Retina (tissue), 1 donor: ENCODE measurements at regions not wholly inside any gene's neighbourhood (a gene's known extent, or its start where the extent isn't known, plus 50 kb on each side); places are given as distances from the start of the nearest gene placed in this dataset.
A peak's percentile ranks its signal among the peaks of the same experiment; 100 is the strongest.

ENCODE experiments used
- DNase-seq: peaks from one replicate; pipeline ENCODE4 v3.0.0-alpha.2; 2016

- no peak for DNase-seq
Measured at GRCh38 chr15:92224843-92225242, 168.8 kb upstream of the ST8SIA2 start.

- no peak for DNase-seq
Measured at GRCh38 chr15:92226020-92226612, 167.6 kb upstream of the ST8SIA2 start.

GRCh38 chr15:92228830-92229229 is 164.9 kb upstream of the ST8SIA2 start:
- no peak for DNase-seq

- DNase-seq, result no peak
Measured at GRCh38 chr15:92231461-92231860, 162.2 kb upstream of the ST8SIA2 start.

GRCh38 chr15:92232317-92232716 is 161.4 kb upstream of the ST8SIA2 start:
- no peak for DNase-seq

GRCh38 chr15:92232876-92233275 is 160.8 kb upstream of the ST8SIA2 start:
- no peak for DNase-seq

GRCh38 chr15:92243227-92243626 is 150.5 kb upstream of the ST8SIA2 start:
- DNase-seq, result no peak

- no peak for DNase-seq
Measured at GRCh38 chr15:92244703-92245102, 149.0 kb upstream of the ST8SIA2 start.

GRCh38 chr15:92247649-92248242 is 145.9 kb upstream of the ST8SIA2 start:
- no peak for DNase-seq

GRCh38 chr15:92266796-92267685 is 126.6 kb upstream of the ST8SIA2 start:
- DNase-seq, result no peak

- no peak for DNase-seq
Measured at GRCh38 chr15:92268900-92269299, 124.8 kb upstream of the ST8SIA2 start.

- no peak for DNase-seq
Measured at GRCh38 chr15:92271179-92271578, 122.5 kb upstream of the ST8SIA2 start.

GRCh38 chr15:92272106-92272505 is 121.6 kb upstream of the ST8SIA2 start:
- DNase-seq, result no peak

GRCh38 chr15:92273286-92273685 is 120.4 kb upstream of the ST8SIA2 start:
- DNase-seq, result no peak

GRCh38 chr15:92273723-92274122 is 120.0 kb upstream of the ST8SIA2 start:
- no peak for DNase-seq

GRCh38 chr15:92277776-92278175 is 115.9 kb upstream of the ST8SIA2 start:
- peak; percentile 53 for DNase-seq

GRCh38 chr15:92283813-92284212 is 109.9 kb upstream of the ST8SIA2 start:
- no peak for DNase-seq

GRCh38 chr15:92288755-92289154 is 104.9 kb upstream of the ST8SIA2 start:
- DNase-seq, result no peak

GRCh38 chr15:92289733-92290132 is 103.9 kb upstream of the ST8SIA2 start:
- DNase-seq, result no peak

- no peak for DNase-seq
Measured at GRCh38 chr15:92290359-92290992, 103.2 kb upstream of the ST8SIA2 start.

- no peak for DNase-seq
Measured at GRCh38 chr15:92291900-92292299, 101.8 kb upstream of the ST8SIA2 start.

GRCh38 chr15:92294759-92295158 is 98.9 kb upstream of the ST8SIA2 start:
- peak; percentile 53 for DNase-seq

- no peak for DNase-seq
Measured at GRCh38 chr15:92304223-92304975, 89.3 kb upstream of the ST8SIA2 start.
